ENCODE measurements at regions not wholly inside any gene's neighbourhood (a gene's known extent, or its start where the extent isn't known, plus 50 kb on each side); places are given as distances from the start of the nearest gene placed in this dataset.
A peak's percentile ranks its signal among the peaks of the same experiment; 100 is the strongest.

GRCh38 chr13:46995874-46996273, 99.0 kb upstream of the HTR2A start:
- H3K27ac Mint-ChIP-seq (ENCODE audit: unreplicated experiment): no peak overlapping the region
- no peak overlapping the region for H3K4me3 Mint-ChIP-seq
- H3K4me1 Mint-ChIP-seq: no peaks in the 10 kb centered on the region
- TF ChIP-seq CTCF (conservative IDR thresholded peaks at IDR 0.05): no peak
- no peak for DNase-seq (ENCODE audit: low read depth, low spot score)
- no peaks in the 10 kb centered on the region for H3K36me3 Mint-ChIP-seq (ENCODE audit: low read depth)
- H3K9me3 Mint-ChIP-seq: peaks cover 2% of the 10 kb centered on the region
- no peaks in the 10 kb centered on the region for H3K27me3 Mint-ChIP-seq (ENCODE audit: low read depth)

GRCh38 chr13:46994492-46994891, 97.6 kb upstream of the HTR2A start:
- Mint-ChIP-seq H3K27me3 (ENCODE audit: low read depth) (no peaks in the 10 kb centered on the region), H3K4me1 (no peaks in the 10 kb centered on the region), H3K9me3 (peaks cover 2% of the 10 kb centered on the region), H3K36me3 (ENCODE audit: low read depth) (no peaks in the 10 kb centered on the region), H3K4me3 (no peak overlapping the region), H3K27ac (ENCODE audit: unreplicated experiment) (no peak overlapping the region)
- no peak for DNase-seq (ENCODE audit: low read depth, low spot score)
- TF ChIP-seq CTCF (conservative IDR thresholded peaks at IDR 0.05): no peak

- no peaks in the 10 kb centered on the region for H3K36me3 Mint-ChIP-seq (ENCODE audit: low read depth)
- no peak overlapping the region for H3K27ac Mint-ChIP-seq (ENCODE audit: unreplicated experiment)
- TF ChIP-seq CTCF (conservative IDR thresholded peaks at IDR 0.05): peak; percentile 49
- H3K9me3 Mint-ChIP-seq: peaks cover 2% of the 10 kb centered on the region
- no peaks in the 10 kb centered on the region for H3K4me1 Mint-ChIP-seq
- H3K4me3 Mint-ChIP-seq: no peak overlapping the region
- no peak for DNase-seq (ENCODE audit: low read depth, low spot score)
- H3K27me3 Mint-ChIP-seq (ENCODE audit: low read depth): no peaks in the 10 kb centered on the region
Measured at GRCh38 chr13:46992383-46992952, 95.6 kb upstream of the HTR2A start.

DNA sequence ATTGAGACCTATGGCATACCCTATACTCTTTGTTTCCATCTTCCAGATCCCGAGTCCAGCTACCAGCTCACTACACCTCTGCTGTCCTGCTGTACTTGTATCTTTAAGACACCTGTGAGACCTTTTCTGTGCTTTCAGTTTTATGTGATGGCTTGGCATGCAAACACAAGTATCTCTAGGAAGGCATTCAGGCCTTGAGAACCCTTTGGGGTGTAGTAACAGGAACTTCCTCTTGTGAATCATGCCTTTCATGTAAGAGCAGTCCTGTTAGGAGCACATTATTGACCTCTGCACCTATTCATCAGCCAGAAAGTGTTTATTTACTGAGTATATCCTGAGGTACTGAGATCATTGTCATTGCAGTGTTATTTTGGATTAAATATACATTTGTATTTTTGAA, 87.0 kb upstream of the HTR2A start:
- no peak for TF ChIP-seq CTCF (conservative IDR thresholded peaks at IDR 0.05)
- Mint-ChIP-seq H3K4me3 (no peak overlapping the region), H3K27ac (ENCODE audit: unreplicated experiment) (no peak overlapping the region), H3K4me1 (peaks cover 4% of the 10 kb centered on the region), H3K9me3 (no peaks in the 10 kb centered on the region), H3K36me3 (ENCODE audit: low read depth) (no peaks in the 10 kb centered on the region), H3K27me3 (ENCODE audit: low read depth) (no peaks in the 10 kb centered on the region)
- DNase-seq (ENCODE audit: low read depth, low spot score): no peak

- H3K9me3 Mint-ChIP-seq: no peaks in the 10 kb centered on the region
- H3K27ac Mint-ChIP-seq (ENCODE audit: unreplicated experiment): no peak overlapping the region
- TF ChIP-seq CTCF (conservative IDR thresholded peaks at IDR 0.05): no peak
- no peaks in the 10 kb centered on the region for H3K27me3 Mint-ChIP-seq (ENCODE audit: low read depth)
- H3K4me1 Mint-ChIP-seq: peaks cover 4% of the 10 kb centered on the region
- DNase-seq (ENCODE audit: low read depth, low spot score): no peak
- no peak overlapping the region for H3K4me3 Mint-ChIP-seq
- no peaks in the 10 kb centered on the region for H3K36me3 Mint-ChIP-seq (ENCODE audit: low read depth)
Measured at GRCh38 chr13:46982856-46983582, 86.2 kb upstream of the HTR2A start.

All from neural crest cell (in vitro differentiated cells).